Uterus (tissue), 3 donors: ENCODE measurements at regions not wholly inside any gene's neighbourhood (a gene's known extent, or its start where the extent isn't known, plus 50 kb on each side); places are given as distances from the start of the nearest gene placed in this dataset.

Experiments used
- DNase-seq, 2 donors: peaks; one replicate each; pipeline ENCODE4 v3.0.0-alpha.2; 2019 to 2020
- H3K27ac ChIP-seq, 2 donors: fragments of 200-600 bp; sonication (generic); 1 replicate in 1 of 2; 2 replicates in 1 of 2; pipeline ENCODE4 v1.5.1; 2016 to 2018
- H3K27me3 ChIP-seq, 2 donors: fragments of 200-600 bp; sonication (generic); one replicate each; pipeline ENCODE4 v1.5.1; 2018 to 2019; ENCODE audit warnings: control low read depth in 1 of 2
- H3K36me3 ChIP-seq, 2 donors: fragments of 200-600 bp; sonication (generic); one replicate each; pipeline ENCODE4 v1.5.1; 2019; ENCODE audit warnings: control low read depth in 1 of 2
- H3K4me1 ChIP-seq, 2 donors: fragments of 200-600 bp; sonication (generic); one replicate each; pipeline ENCODE4 v1.5.1; 2018 to 2019; ENCODE audit warnings: control low read depth in 1 of 2
- H3K4me3 ChIP-seq, 2 donors: fragments of 200-600 bp; sonication (generic); 1 replicate in 1 of 2; 2 replicates in 1 of 2; pipeline ENCODE4 v1.5.1; 2018 to 2019; ENCODE audit warnings: mild to moderate bottlenecking in 1 of 2
- H3K9me3 ChIP-seq, 2 donors: fragments of 200-600 bp; sonication (generic); one replicate each; pipeline ENCODE4 v1.5.1; 2019; ENCODE audit warnings: control low read depth in 1 of 2
- POLR2A ChIP-seq, 2 donors: fragments of 450-650 bp; IDR thresholded peaks; one replicate each; pipeline ENCODE4 v1.6.1; 2016; ENCODE audit warnings: antibody characterized with exemption in 2 of 2, mild to moderate bottlenecking in 1 of 2, moderate library complexity in 1 of 2
- intact Hi-C: fragments of 100-400 bp; cut with DNase I; formaldehyde crosslinking; loops from one replicate; pipeline ENCODE4 v1.15.1; 2023; ENCODE audit warnings: low total_unique reads
- TF ChIP-seq, protein P1 (sequence below), 4 experiments: fragments of 200-600 bp in 2 of 4; fragments of 450-650 bp in 2 of 4; sonication (generic) in 2 of 4; IDR thresholded peaks; one replicate each; pipeline ENCODE4 v1.5.1; 2016 to 2019; ENCODE audit warnings: antibody characterized with exemption in 4 of 4, mild to moderate bottlenecking in 2 of 4, moderate library complexity in 1 of 4
- donor health status: DM: yes; HTN: yes; CAD: no.

DNA sequence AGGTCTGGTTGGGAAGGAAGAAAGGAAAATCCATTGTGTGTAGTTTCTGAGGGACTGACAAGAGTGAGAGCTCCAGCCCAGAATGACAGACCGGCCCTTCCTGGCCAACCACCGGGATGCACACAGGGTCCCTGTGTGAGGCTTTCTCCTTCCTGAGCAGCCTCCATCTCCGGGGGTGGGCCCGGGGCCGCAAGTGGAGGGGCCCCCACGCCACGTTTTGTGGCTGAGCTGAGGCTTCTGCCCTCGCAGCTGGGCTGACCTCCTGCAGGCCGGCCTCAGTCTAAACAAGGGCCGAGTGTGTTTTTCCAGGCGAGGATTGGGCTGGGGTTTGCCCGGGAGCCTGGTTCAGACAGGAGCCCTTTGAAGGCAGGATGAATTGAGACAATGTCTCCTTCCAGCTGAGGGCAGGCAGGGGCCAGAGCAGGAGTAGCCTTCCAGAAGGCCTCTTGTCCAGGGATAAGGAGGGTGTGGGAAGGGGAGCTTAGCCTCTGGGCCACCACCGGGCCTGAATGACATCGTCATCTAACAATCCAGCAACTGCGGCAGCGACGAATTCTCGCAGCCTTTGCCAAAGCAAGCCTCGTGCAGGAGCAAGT, 96.5 kb upstream of the NCOR2 start:
- no peaks in the 10 kb centered on the region for H3K27me3 ChIP-seq
- no peak for DNase-seq
- intact Hi-C loops = no loop called here
- peaks cover 0 to 18% of the 10 kb centered on the region in 2 donors for H3K4me1 ChIP-seq
- no peak for TF ChIP-seq POLR2A (IDR thresholded peaks at IDR 0.05)
- TF ChIP-seq, protein P1, sequence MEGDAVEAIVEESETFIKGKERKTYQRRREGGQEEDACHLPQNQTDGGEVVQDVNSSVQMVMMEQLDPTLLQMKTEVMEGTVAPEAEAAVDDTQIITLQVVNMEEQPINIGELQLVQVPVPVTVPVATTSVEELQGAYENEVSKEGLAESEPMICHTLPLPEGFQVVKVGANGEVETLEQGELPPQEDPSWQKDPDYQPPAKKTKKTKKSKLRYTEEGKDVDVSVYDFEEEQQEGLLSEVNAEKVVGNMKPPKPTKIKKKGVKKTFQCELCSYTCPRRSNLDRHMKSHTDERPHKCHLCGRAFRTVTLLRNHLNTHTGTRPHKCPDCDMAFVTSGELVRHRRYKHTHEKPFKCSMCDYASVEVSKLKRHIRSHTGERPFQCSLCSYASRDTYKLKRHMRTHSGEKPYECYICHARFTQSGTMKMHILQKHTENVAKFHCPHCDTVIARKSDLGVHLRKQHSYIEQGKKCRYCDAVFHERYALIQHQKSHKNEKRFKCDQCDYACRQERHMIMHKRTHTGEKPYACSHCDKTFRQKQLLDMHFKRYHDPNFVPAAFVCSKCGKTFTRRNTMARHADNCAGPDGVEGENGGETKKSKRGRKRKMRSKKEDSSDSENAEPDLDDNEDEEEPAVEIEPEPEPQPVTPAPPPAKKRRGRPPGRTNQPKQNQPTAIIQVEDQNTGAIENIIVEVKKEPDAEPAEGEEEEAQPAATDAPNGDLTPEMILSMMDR (IDR thresholded peaks at IDR 0.05) = no peak
- H3K9me3 ChIP-seq = no peaks in the 10 kb centered on the region
- H3K27ac ChIP-seq = no peak overlapping the region
- H3K36me3 ChIP-seq = no peaks in the 10 kb centered on the region
- no peak overlapping the region for H3K4me3 ChIP-seq

DNA sequence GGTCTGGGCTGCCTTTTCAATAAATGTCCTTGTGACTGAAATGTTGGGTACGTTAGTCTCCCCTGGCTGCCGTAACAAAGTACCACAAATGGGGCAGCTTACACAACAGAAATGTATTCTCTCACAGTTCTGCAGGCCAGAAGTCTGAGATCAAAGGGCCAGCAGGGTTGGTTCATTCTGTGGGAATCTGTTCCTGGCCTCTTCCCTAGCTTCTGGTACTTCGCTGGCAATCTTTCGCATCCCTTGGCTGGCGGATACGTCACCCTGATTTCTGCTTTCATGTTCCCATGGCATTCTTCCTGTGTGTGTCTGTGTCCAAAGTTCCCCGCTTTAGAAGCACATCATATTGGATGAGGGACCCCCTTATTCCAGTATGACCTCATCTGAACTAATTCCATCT, 95.8 kb upstream of the NCOR2 start:
- no peak overlapping the region for H3K4me3 ChIP-seq
- no peak for DNase-seq
- intact Hi-C loops = no loop called here
- H3K9me3 ChIP-seq = no peaks in the 10 kb centered on the region
- no peak overlapping the region for H3K27ac ChIP-seq
- peaks cover 0 to 18% of the 10 kb centered on the region in 2 donors for H3K4me1 ChIP-seq
- no peaks in the 10 kb centered on the region for H3K36me3 ChIP-seq
- TF ChIP-seq, protein P1 (IDR thresholded peaks at IDR 0.05) = no peak
- TF ChIP-seq POLR2A (IDR thresholded peaks at IDR 0.05) = no peak
- H3K27me3 ChIP-seq = no peaks in the 10 kb centered on the region

DNA sequence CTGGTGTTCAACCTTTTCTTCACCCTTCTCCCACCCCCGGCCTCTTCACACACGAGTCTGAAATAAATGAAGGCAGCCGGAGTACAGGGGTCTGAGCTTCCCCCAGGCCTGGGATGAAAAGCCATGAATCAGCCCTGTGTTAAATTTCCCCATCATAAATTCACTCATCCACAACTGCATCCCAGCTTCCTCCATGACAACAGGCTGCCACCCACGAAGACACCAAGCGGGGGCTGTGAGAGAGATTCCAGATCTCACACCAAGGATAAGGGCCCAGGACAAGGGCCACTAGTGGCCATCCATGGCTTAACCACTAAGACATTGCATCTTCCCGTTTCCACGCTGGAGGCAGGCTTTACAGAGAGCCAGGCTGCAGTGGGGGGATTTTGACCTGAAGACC, 93.9 kb upstream of the NCOR2 start:
- Histone ChIP-seq H3K4me1 (peaks cover 0 to 18% of the 10 kb centered on the region in 2 donors), H3K4me3 (no peak overlapping the region)

DNA sequence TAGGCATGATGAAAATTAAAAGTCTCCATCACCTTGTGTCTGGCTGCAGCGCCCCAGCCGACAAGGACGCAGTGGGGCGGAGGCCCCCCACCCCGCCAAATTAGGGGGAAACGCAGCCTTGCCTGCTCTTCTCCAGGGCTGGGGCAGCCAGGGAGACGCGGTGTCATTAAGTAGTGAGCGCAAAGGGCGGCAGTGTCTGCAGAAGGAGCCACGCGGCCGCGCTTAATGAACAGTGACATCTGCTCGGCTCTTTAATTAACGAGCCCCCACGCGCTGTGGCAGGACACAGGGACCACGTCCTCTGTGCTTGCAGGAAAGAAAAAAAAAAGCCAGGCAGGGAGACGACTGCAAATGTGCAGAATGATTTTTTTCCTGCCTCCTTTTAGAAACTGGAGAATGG, 93.4 kb upstream of the NCOR2 start:
- intact Hi-C loops = no loop called here
- H3K4me1 ChIP-seq = peaks cover 0 to 21% of the 10 kb centered on the region in 2 donors
- H3K9me3 ChIP-seq = no peaks in the 10 kb centered on the region

More for the DNA sequence above, 93.9 kb upstream of the NCOR2 start:
- peak overlapping the region in 1 of 2 donors; percentile 17 for H3K27ac ChIP-seq
- intact Hi-C loops = no loop called here
- TF ChIP-seq, protein P1 (IDR thresholded peaks at IDR 0.05) = no peak
- H3K9me3 ChIP-seq = no peaks in the 10 kb centered on the region
- no peaks in the 10 kb centered on the region for H3K36me3 ChIP-seq
- H3K27me3 ChIP-seq = no peaks in the 10 kb centered on the region
- no peak for DNase-seq

DNA sequence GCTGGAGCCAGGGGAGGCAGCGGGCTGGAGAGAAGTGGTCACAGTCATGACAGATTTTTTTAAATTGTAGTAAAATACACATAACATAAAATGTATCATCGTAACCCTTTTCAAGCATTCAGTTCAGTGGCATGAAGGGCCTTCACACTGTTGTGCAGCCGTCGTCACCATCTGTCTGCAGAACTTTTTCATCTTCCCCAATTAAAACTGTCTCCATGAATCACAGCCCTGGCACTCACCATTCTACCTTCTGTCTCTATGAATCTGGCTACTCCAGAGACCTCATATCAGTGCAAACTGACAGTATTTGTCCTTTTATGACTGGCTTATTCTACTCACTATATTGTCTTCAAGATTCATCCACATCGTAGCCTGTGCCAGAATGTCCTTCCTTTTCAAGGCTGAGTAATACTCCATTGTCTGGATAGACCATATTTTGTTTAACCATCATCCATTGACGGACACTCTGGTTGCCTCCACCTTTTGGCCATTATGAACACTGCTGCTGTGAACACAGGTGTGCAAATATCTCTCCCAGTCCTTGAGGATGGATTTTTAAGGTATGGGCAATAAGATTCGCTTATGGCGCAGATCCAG, 91.5 kb upstream of the NCOR2 start:
- Histone ChIP-seq H3K36me3 (no peaks in the 10 kb centered on the region), H3K27me3 (no peaks in the 10 kb centered on the region), H3K27ac (no peak overlapping the region), H3K4me3 (no peak overlapping the region), H3K4me1 (peaks cover 0 to 23% of the 10 kb centered on the region in 2 donors), H3K9me3 (no peaks in the 10 kb centered on the region)
- intact Hi-C loops = no loop called here
- no peak for DNase-seq
- TF ChIP-seq POLR2A (IDR thresholded peaks at IDR 0.05) = no peak
- TF ChIP-seq, protein P1 (IDR thresholded peaks at IDR 0.05) = no peak

More for the DNA sequence above, 93.4 kb upstream of the NCOR2 start:
- H3K36me3 ChIP-seq = no peaks in the 10 kb centered on the region
- no peak for TF ChIP-seq POLR2A (IDR thresholded peaks at IDR 0.05)
- TF ChIP-seq, protein P1 (IDR thresholded peaks at IDR 0.05) = no peak
- H3K4me3 ChIP-seq = no peak overlapping the region
- no peaks in the 10 kb centered on the region for H3K27me3 ChIP-seq
- no peak for DNase-seq
- H3K27ac ChIP-seq = peak overlapping the region in 1 of 2 donors; percentile 17
